ENCODE measurements at regions not wholly inside any gene's neighbourhood (a gene's known extent, or its start where the extent isn't known, plus 50 kb on each side); places are given as distances from the start of the nearest gene placed in this dataset.

DNA sequence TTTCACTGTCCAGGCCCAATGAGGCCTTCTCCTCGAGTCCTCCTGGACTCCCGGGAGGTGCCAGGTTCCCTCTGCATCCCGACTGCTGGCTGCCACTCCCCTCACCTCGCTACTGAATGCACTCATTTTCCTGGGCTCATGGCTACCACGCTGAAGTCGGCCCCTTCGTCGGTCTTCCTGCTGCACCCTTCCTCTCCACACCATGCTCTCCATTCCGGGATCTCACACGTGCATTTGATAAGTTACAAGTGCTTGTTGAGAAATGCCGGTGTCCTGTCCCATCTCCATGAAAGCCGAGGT lies 334.7 kb upstream of the MYT1L start:
- H3K9me3 ChIP-seq (ENCODE audit: control insufficient read depth, insufficient read depth, low read length), result peaks cover 43% of the 10 kb centered on the region
- no peak overlapping the region for H4K5ac ChIP-seq (ENCODE audit: low read depth, low read length)
- H3K36me3 ChIP-seq (ENCODE audit: control insufficient read depth, insufficient read depth, low read length), result no peaks in the 10 kb centered on the region
- H3K9me1 ChIP-seq (ENCODE audit: insufficient read depth, low read length), result no peaks in the 10 kb centered on the region
- no peaks in the 10 kb centered on the region for H4K20me1 ChIP-seq (ENCODE audit: insufficient read depth, low read length)
- TF ChIP-seq FOS (IDR thresholded peaks at IDR 0.05; ENCODE audit: low read depth, low read length), result no peak
- no peak for TF ChIP-seq BHLHE40 (IDR thresholded peaks at IDR 0.05; ENCODE audit: low read depth, low read length)
- TF ChIP-seq, protein P1, sequence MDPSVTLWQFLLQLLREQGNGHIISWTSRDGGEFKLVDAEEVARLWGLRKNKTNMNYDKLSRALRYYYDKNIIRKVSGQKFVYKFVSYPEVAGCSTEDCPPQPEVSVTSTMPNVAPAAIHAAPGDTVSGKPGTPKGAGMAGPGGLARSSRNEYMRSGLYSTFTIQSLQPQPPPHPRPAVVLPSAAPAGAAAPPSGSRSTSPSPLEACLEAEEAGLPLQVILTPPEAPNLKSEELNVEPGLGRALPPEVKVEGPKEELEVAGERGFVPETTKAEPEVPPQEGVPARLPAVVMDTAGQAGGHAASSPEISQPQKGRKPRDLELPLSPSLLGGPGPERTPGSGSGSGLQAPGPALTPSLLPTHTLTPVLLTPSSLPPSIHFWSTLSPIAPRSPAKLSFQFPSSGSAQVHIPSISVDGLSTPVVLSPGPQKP (IDR thresholded peaks at IDR 0.05; ENCODE audit: borderline replicate concordance, low read depth, low read length), result no peak
- no peak for TF ChIP-seq CHD1 (IDR thresholded peaks at IDR 0.05; ENCODE audit: low read depth, low read length)
- no peak for TF ChIP-seq MAZ (IDR thresholded peaks at IDR 0.05; ENCODE audit: borderline replicate concordance, low read depth, low read length)
- no peak for TF ChIP-seq MXI1 (IDR thresholded peaks at IDR 0.05; ENCODE audit: borderline replicate concordance, low read depth, low read length)
- no peak for TF ChIP-seq NFE2L2 (IDR thresholded peaks at IDR 0.05; ENCODE audit: low read depth, low read length)
- TF ChIP-seq, protein P2, sequence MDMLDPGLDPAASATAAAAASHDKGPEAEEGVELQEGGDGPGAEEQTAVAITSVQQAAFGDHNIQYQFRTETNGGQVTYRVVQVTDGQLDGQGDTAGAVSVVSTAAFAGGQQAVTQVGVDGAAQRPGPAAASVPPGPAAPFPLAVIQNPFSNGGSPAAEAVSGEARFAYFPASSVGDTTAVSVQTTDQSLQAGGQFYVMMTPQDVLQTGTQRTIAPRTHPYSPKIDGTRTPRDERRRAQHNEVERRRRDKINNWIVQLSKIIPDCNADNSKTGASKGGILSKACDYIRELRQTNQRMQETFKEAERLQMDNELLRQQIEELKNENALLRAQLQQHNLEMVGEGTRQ (IDR thresholded peaks at IDR 0.05; ENCODE audit: low read depth, low read length), result no peak
- TF ChIP-seq, protein P3, sequence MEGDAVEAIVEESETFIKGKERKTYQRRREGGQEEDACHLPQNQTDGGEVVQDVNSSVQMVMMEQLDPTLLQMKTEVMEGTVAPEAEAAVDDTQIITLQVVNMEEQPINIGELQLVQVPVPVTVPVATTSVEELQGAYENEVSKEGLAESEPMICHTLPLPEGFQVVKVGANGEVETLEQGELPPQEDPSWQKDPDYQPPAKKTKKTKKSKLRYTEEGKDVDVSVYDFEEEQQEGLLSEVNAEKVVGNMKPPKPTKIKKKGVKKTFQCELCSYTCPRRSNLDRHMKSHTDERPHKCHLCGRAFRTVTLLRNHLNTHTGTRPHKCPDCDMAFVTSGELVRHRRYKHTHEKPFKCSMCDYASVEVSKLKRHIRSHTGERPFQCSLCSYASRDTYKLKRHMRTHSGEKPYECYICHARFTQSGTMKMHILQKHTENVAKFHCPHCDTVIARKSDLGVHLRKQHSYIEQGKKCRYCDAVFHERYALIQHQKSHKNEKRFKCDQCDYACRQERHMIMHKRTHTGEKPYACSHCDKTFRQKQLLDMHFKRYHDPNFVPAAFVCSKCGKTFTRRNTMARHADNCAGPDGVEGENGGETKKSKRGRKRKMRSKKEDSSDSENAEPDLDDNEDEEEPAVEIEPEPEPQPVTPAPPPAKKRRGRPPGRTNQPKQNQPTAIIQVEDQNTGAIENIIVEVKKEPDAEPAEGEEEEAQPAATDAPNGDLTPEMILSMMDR (conservative IDR thresholded peaks at IDR 0.05; ENCODE audit: low read depth, low read length), result no peak
- TF ChIP-seq MAFK (IDR thresholded peaks at IDR 0.05; ENCODE audit: low read depth, low read length), result no peak
- no TSS peak for BruUV-seq (replicated peaks)
- H2BK20ac ChIP-seq (ENCODE audit: low read depth, low read length), result no peak overlapping the region
- no peak overlapping the region for H2BK15ac ChIP-seq (ENCODE audit: low read depth, low read length)
- H2AK9ac ChIP-seq (replicated peaks; ENCODE audit: low read depth, low read length, poor library complexity), result no peak overlapping the region
- no peak overlapping the region for H2BK120ac ChIP-seq (ENCODE audit: low read depth, low read length)
- H2AK5ac ChIP-seq (ENCODE audit: low read depth, low read length), result no peak overlapping the region
- H2BK5ac ChIP-seq (ENCODE audit: low read depth, low read length, poor library complexity, severe bottlenecking), result no peak overlapping the region
- dilution Hi-C loops (cut with HindIII; ENCODE audit: low sequenced_read_pairs, unreplicated experiment) (no loop called here), intact Hi-C loops (cut with micrococcal nuclease) (no loop called here), in situ Hi-C loops (cut with MboI; ENCODE audit: low sequenced_read_pairs) (no loop called here)
- H4K91ac ChIP-seq (ENCODE audit: insufficient read depth, low read depth, low read length), result no peak overlapping the region
- no peak overlapping the region for H3K27ac ChIP-seq (ENCODE audit: insufficient read depth, low read length)
- POLR2A ChIA-PET (ENCODE audit: unreplicated experiment), result no interaction called here
- no peak overlapping the region for H3K4ac ChIP-seq (ENCODE audit: low read depth, low read length)
- H3K4me3 ChIP-seq (ENCODE audit: insufficient read depth, low read depth, low read length), result no peak overlapping the region
- no peak overlapping the region for H3K56ac ChIP-seq (ENCODE audit: extremely low read depth, insufficient read depth, low read length)
- no peak overlapping the region for H3K14ac ChIP-seq (replicated peaks; ENCODE audit: low read depth, low read length)
- H3K79me1 ChIP-seq (ENCODE audit: low read depth in 1 of 2, low read length in 2 of 2), result no peaks in the 10 kb centered on the region
- no CpG with 5 or more reads among the region's 12 CpGs for WGBS, 2 experiments (ENCODE audit: extremely low coverage in 2 of 2, insufficient read length in 1 of 2)
- CTCF ChIA-PET, result no interaction called here
- H2AFZ ChIP-seq (replicated peaks; ENCODE audit: low read length, poor library complexity), result no peak overlapping the region
- no peak overlapping the region for H3K9ac ChIP-seq (ENCODE audit: low read depth, low read length)
- DNase-seq (no peak), ATAC-seq (ENCODE audit: low read depth) (no peak)
- no peak overlapping the region for H4K8ac ChIP-seq (ENCODE audit: low read depth in 2 of 2, low read length in 2 of 2)
- H3K4me2 ChIP-seq (ENCODE audit: low read depth, low read length), result no peak overlapping the region
- H3K4me1 ChIP-seq (ENCODE audit: control insufficient read depth, insufficient read depth, low read length), result no peaks in the 10 kb centered on the region
- H3K27me3 ChIP-seq (ENCODE audit: control insufficient read depth, insufficient read depth, low read length), result no peaks in the 10 kb centered on the region
- no peak overlapping the region for H3K18ac ChIP-seq (ENCODE audit: low read depth, low read length)
- no peak overlapping the region for H3K23ac ChIP-seq (ENCODE audit: low read depth, low read length)
